ENCODE measurements at regions not wholly inside any gene's neighbourhood (a gene's known extent, or its start where the extent isn't known, plus 50 kb on each side); places are given as distances from the start of the nearest gene placed in this dataset.

DNA sequence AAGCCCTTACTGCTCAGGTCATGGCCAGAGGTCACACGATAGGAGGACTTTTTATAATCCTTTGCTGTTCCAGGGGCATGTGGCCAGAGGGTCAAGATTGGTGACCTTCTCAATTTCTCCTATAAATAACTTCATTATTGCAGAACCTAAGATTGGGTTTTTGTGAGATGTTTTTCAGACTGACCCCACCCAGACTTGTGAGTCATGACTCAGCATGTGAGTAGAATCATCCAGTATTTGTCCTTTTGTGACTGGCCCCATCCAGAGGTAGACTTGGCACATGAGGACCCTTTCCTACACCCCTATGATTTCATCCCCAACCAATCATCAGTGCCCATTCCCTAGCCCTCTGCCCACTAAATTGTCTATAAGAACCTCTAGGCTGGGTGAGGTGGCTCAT, 84.5 kb upstream of the ABCC4 start:
- POLR2A ChIA-PET = no interaction called here
- H3K4me2 ChIP-seq (ENCODE audit: insufficient read depth, low read length) = no peak overlapping the region
- no peak overlapping the region for H2AFZ ChIP-seq (ENCODE audit: low read depth, low read length)
- BruUV-seq (replicated peaks) = no TSS peak
- TF ChIP-seq JUN (IDR thresholded peaks at IDR 0.05; ENCODE audit: borderline replicate concordance, insufficient read depth, insufficient read length, low read depth) (no peak), POLR2A (IDR thresholded peaks at IDR 0.05; ENCODE audit: low read depth, low read length) (no peak), EZH2 (IDR thresholded peaks at IDR 0.05; ENCODE audit: borderline replicate concordance, low read depth, low read length, severe bottlenecking) (no peak), MYC (IDR thresholded peaks at IDR 0.05; ENCODE audit: low read depth, low read length) (no peak)
- TF ChIP-seq, protein P1, sequence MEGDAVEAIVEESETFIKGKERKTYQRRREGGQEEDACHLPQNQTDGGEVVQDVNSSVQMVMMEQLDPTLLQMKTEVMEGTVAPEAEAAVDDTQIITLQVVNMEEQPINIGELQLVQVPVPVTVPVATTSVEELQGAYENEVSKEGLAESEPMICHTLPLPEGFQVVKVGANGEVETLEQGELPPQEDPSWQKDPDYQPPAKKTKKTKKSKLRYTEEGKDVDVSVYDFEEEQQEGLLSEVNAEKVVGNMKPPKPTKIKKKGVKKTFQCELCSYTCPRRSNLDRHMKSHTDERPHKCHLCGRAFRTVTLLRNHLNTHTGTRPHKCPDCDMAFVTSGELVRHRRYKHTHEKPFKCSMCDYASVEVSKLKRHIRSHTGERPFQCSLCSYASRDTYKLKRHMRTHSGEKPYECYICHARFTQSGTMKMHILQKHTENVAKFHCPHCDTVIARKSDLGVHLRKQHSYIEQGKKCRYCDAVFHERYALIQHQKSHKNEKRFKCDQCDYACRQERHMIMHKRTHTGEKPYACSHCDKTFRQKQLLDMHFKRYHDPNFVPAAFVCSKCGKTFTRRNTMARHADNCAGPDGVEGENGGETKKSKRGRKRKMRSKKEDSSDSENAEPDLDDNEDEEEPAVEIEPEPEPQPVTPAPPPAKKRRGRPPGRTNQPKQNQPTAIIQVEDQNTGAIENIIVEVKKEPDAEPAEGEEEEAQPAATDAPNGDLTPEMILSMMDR (IDR thresholded peaks at IDR 0.05; ENCODE audit: extremely low read depth in 1 of 2, insufficient read depth in 1 of 2, low read depth in 1 of 2, low read length in 2 of 2) = no peak
- TF ChIP-seq, protein P2, sequence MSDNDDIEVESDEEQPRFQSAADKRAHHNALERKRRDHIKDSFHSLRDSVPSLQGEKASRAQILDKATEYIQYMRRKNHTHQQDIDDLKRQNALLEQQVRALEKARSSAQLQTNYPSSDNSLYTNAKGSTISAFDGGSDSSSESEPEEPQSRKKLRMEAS (IDR thresholded peaks at IDR 0.05; ENCODE audit: insufficient read depth, insufficient read length) = no peak
- H3K27me3 ChIP-seq (ENCODE audit: control insufficient read depth in 2 of 2, insufficient read depth in 2 of 2, low read length in 2 of 2) = peaks cover 8 to 13% of the 10 kb centered on the region in 2 experiments
- H3K4me1 ChIP-seq (ENCODE audit: control insufficient read depth, extremely low read depth, insufficient read depth, low read length) = no peaks in the 10 kb centered on the region
- DNase-seq (ENCODE audit: low read depth, low spot score) (no peak), FAIRE-seq (no peak)
- H4K20me1 ChIP-seq (replicated peaks; ENCODE audit: control insufficient read depth, extremely low read depth, insufficient read depth, low read length) = no peaks in the 10 kb centered on the region
- H3K9ac ChIP-seq (replicated peaks; ENCODE audit: extremely low read depth, insufficient read depth, low read length) = no peak overlapping the region
- H3K36me3 ChIP-seq (ENCODE audit: control insufficient read depth in 2 of 2, extremely low read depth in 1 of 2, insufficient read depth in 2 of 2, low read length in 2 of 2) = no peaks in the 10 kb centered on the region
- no peaks in the 10 kb centered on the region for H3K79me2 ChIP-seq (ENCODE audit: control insufficient read depth, insufficient read depth, low read length)
- dilution Hi-C loops (cut with MboI; ENCODE audit: extremely low pct_ligation_motif_present, low sequenced_read_pairs) = no loop called here
- intact Hi-C loops (cut with micrococcal nuclease) = no loop called here
- H3K9me3 ChIP-seq (replicated peaks; ENCODE audit: control insufficient read depth, insufficient read depth, low read length) = no peaks in the 10 kb centered on the region
- no peaks in the 10 kb centered on the region for H3K9me1 ChIP-seq (replicated peaks; ENCODE audit: control insufficient read depth, extremely low read depth, insufficient read depth, low read length)
- H3K27ac ChIP-seq (ENCODE audit: insufficient read depth, low read depth, low read length) = no peak overlapping the region
- H3K4me3 ChIP-seq (replicated peaks in 1 of 3; ENCODE audit: insufficient read depth in 1 of 3, low read depth in 1 of 3, low read length in 3 of 3) = no peak overlapping the region
- CTCF ChIA-PET = interaction anchor here (11.6 kb wide), 1 partner anchor 195 kb away, joined by 399 read pairs; no protein-coding TSS in a partner anchor

- no peak for FAIRE-seq
- H3K4me2 ChIP-seq (ENCODE audit: insufficient read depth, low read length) = no peak overlapping the region
- no peaks in the 10 kb centered on the region for H3K9me3 ChIP-seq (replicated peaks; ENCODE audit: control insufficient read depth, insufficient read depth, low read length)
- H3K9me1 ChIP-seq (replicated peaks; ENCODE audit: control insufficient read depth, extremely low read depth, insufficient read depth, low read length) = no peaks in the 10 kb centered on the region
- no peaks in the 10 kb centered on the region for H4K20me1 ChIP-seq (replicated peaks; ENCODE audit: control insufficient read depth, extremely low read depth, insufficient read depth, low read length)
- TF ChIP-seq POLR2A (IDR thresholded peaks at IDR 0.05; ENCODE audit: low read depth, low read length) (no peak), GATA2 (IDR thresholded peaks at IDR 0.05; ENCODE audit: insufficient read depth, insufficient read length, low read depth, low read length) (no peak), MYC (IDR thresholded peaks at IDR 0.05; ENCODE audit: low read depth, low read length) (no peak), FOS (IDR thresholded peaks at IDR 0.05; ENCODE audit: borderline replicate concordance, insufficient read depth, low read length) (no peak), POLR2AphosphoS5 (IDR thresholded peaks at IDR 0.05; ENCODE audit: insufficient read depth, low read depth, low read length) (no peak), EZH2 (IDR thresholded peaks at IDR 0.05; ENCODE audit: borderline replicate concordance, low read depth, low read length, severe bottlenecking) (no peak)
- TF ChIP-seq, protein P1 (IDR thresholded peaks at IDR 0.05; ENCODE audit: extremely low read depth in 1 of 2, insufficient read depth in 1 of 2, low read depth in 1 of 2, low read length in 2 of 2) = no peak
- TF ChIP-seq, protein P2 (IDR thresholded peaks at IDR 0.05; ENCODE audit: insufficient read depth, insufficient read length) = no peak
- no TSS peak for BruUV-seq (replicated peaks)
- no peak overlapping the region for H3K4me3 ChIP-seq (replicated peaks in 1 of 3; ENCODE audit: insufficient read depth in 1 of 3, low read depth in 1 of 3, low read length in 3 of 3)
- no peaks in the 10 kb centered on the region for H3K36me3 ChIP-seq (ENCODE audit: control insufficient read depth in 2 of 2, extremely low read depth in 1 of 2, insufficient read depth in 2 of 2, low read length in 2 of 2)
- H3K4me1 ChIP-seq (ENCODE audit: control insufficient read depth, extremely low read depth, insufficient read depth, low read length) = no peaks in the 10 kb centered on the region
- no peak overlapping the region for H3K9ac ChIP-seq (replicated peaks; ENCODE audit: extremely low read depth, insufficient read depth, low read length)
- no peak for DNase-seq (ENCODE audit: low read depth, low spot score)
- H3K79me2 ChIP-seq (ENCODE audit: control insufficient read depth, insufficient read depth, low read length) = no peaks in the 10 kb centered on the region
- peaks cover 8 to 13% of the 10 kb centered on the region in 2 experiments for H3K27me3 ChIP-seq (ENCODE audit: control insufficient read depth in 2 of 2, insufficient read depth in 2 of 2, low read length in 2 of 2)
- ChIA-PET CTCF (interaction anchor here (11.6 kb wide), 1 partner anchor 196 kb away, joined by 399 read pairs; no protein-coding TSS in a partner anchor), POLR2A (no interaction called here)
- dilution Hi-C loops (cut with MboI; ENCODE audit: extremely low pct_ligation_motif_present, low sequenced_read_pairs) (no loop called here), intact Hi-C loops (cut with micrococcal nuclease) (no loop called here)
- H3K27ac ChIP-seq (ENCODE audit: insufficient read depth, low read depth, low read length) = no peak overlapping the region
- H2AFZ ChIP-seq (ENCODE audit: low read depth, low read length) = no peak overlapping the region
Observed at GRCh38 chr13:95386370-95386769, 85.1 kb upstream of the ABCC4 start.
